ENCODE measurements at regions not wholly inside any gene's neighbourhood (a gene's known extent, or its start where the extent isn't known, plus 50 kb on each side); places are given as distances from the start of the nearest gene placed in this dataset.
A peak's percentile ranks its signal among the peaks of the same experiment; 100 is the strongest.

GRCh38 chr1:56063461-56063860, 515.9 kb downstream of the PLPP3 start:
- Histone ChIP-seq H2BK5ac (ENCODE audit: low read depth, low read length, poor library complexity, severe bottlenecking) (no peak overlapping the region), H4K8ac (ENCODE audit: low read length) (no peak overlapping the region), H3K9me3 (ENCODE audit: control insufficient read depth, low read length) (no peaks in the 10 kb centered on the region), H2AK5ac (ENCODE audit: low read length, severe bottlenecking) (no peak overlapping the region), H3K9ac (ENCODE audit: low read length) (no peak overlapping the region), H2BK15ac (ENCODE audit: low read depth, poor library complexity, severe bottlenecking) (no peak overlapping the region), H2BK120ac (ENCODE audit: low read depth, low read length) (no peak overlapping the region), H3K4me1 (ENCODE audit: control insufficient read depth, insufficient read depth, low read depth, low read length) (no peaks in the 10 kb centered on the region), H3K27me3 (ENCODE audit: control insufficient read depth in 1 of 2, insufficient read depth in 1 of 2, low read length in 2 of 2) (no peaks in the 10 kb centered on the region), H2AFZ (ENCODE audit: low read depth, low read length) (no peak overlapping the region), H3K79me1 (replicated peaks; ENCODE audit: low read length, poor library complexity, severe bottlenecking) (no peaks in the 10 kb centered on the region), H3K4me2 (ENCODE audit: low read length, poor library complexity, severe bottlenecking) (no peak overlapping the region), H2BK12ac (ENCODE audit: low read length in 2 of 2) (no peak overlapping the region), H3K14ac (ENCODE audit: low read length in 2 of 2) (no peak overlapping the region), H3K4me3 (ENCODE audit: insufficient read depth in 1 of 2, low read depth in 1 of 2, low read length in 2 of 2) (no peak overlapping the region), H3K23ac (ENCODE audit: low read length in 2 of 2) (no peak overlapping the region), H3K36me3 (ENCODE audit: control insufficient read depth in 1 of 2, insufficient read depth in 2 of 2, low read depth in 1 of 2, low read length in 2 of 2) (peaks cover 0 to 6% of the 10 kb centered on the region in 2 experiments), H3K4ac (ENCODE audit: low read depth in 1 of 2, low read length in 2 of 2) (no peak overlapping the region), H3K18ac (ENCODE audit: low read depth in 1 of 2, low read length in 2 of 2) (no peak overlapping the region), H3K27ac (ENCODE audit: low read length, poor library complexity, severe bottlenecking) (no peak overlapping the region), H4K91ac (ENCODE audit: low read length) (no peak overlapping the region)
- DNase-seq = no peak
- WGBS = 95% methylated on average over 4 of the region's 4 CpGs

DNA sequence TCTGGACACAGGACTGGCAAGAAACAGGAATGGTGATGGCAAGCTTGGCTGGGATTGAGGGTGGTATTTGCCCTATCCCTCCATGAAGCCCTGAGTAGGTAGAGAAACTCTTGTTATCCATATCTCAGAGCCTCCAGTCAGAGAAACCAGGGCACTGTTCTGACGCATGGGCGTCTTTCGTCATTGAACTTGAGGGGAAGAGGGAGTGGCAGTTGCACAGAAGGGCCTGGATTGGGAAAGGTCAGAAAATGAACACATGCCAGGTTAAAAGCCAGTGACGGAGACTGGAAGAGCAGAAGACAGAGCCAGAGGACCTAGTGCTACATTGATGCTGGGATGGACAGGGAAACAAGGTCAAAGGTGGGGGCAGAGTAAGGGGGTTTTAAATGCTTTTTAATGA, 516.7 kb downstream of the PLPP3 start:
- DNase-seq = no peak
- no peak overlapping the region for H4K8ac ChIP-seq (ENCODE audit: low read length)
- H3K27me3 ChIP-seq (ENCODE audit: control insufficient read depth in 1 of 2, insufficient read depth in 1 of 2, low read length in 2 of 2) = no peaks in the 10 kb centered on the region
- no peaks in the 10 kb centered on the region for H3K9me3 ChIP-seq (ENCODE audit: control insufficient read depth, low read length)
- no peak overlapping the region for H3K18ac ChIP-seq (ENCODE audit: low read depth in 1 of 2, low read length in 2 of 2)
- H2AFZ ChIP-seq (ENCODE audit: low read depth, low read length) = no peak overlapping the region
- H3K14ac ChIP-seq (ENCODE audit: low read length in 2 of 2) = no peak overlapping the region
- no peak overlapping the region for H4K91ac ChIP-seq (ENCODE audit: low read length)
- no peak overlapping the region for H2AK5ac ChIP-seq (ENCODE audit: low read length, severe bottlenecking)
- no peak overlapping the region for H3K4me2 ChIP-seq (ENCODE audit: low read length, poor library complexity, severe bottlenecking)
- no peak overlapping the region for H3K4ac ChIP-seq (ENCODE audit: low read depth in 1 of 2, low read length in 2 of 2)
- peak overlapping the region in 1 of 2 experiments; percentile 47 for H2BK12ac ChIP-seq (ENCODE audit: low read length in 2 of 2)
- no peaks in the 10 kb centered on the region for H3K79me1 ChIP-seq (replicated peaks; ENCODE audit: low read length, poor library complexity, severe bottlenecking)
- H2BK120ac ChIP-seq (ENCODE audit: low read depth, low read length) = no peak overlapping the region
- no peak overlapping the region for H3K9ac ChIP-seq (ENCODE audit: low read length)
- 100% methylated on average over 4 of the region's 4 CpGs for WGBS
- no peak overlapping the region for H2BK5ac ChIP-seq (ENCODE audit: low read depth, low read length, poor library complexity, severe bottlenecking)
- no peak overlapping the region for H3K27ac ChIP-seq (ENCODE audit: low read length, poor library complexity, severe bottlenecking)
- H2BK15ac ChIP-seq (ENCODE audit: low read depth, poor library complexity, severe bottlenecking) = no peak overlapping the region
- H3K36me3 ChIP-seq (ENCODE audit: control insufficient read depth in 1 of 2, insufficient read depth in 2 of 2, low read depth in 1 of 2, low read length in 2 of 2) = peaks cover 0 to 6% of the 10 kb centered on the region in 2 experiments
- no peak overlapping the region for H3K23ac ChIP-seq (ENCODE audit: low read length in 2 of 2)
- H3K4me1 ChIP-seq (ENCODE audit: control insufficient read depth, insufficient read depth, low read depth, low read length) = no peaks in the 10 kb centered on the region
- no peak overlapping the region for H3K4me3 ChIP-seq (ENCODE audit: insufficient read depth in 1 of 2, low read depth in 1 of 2, low read length in 2 of 2)

DNA sequence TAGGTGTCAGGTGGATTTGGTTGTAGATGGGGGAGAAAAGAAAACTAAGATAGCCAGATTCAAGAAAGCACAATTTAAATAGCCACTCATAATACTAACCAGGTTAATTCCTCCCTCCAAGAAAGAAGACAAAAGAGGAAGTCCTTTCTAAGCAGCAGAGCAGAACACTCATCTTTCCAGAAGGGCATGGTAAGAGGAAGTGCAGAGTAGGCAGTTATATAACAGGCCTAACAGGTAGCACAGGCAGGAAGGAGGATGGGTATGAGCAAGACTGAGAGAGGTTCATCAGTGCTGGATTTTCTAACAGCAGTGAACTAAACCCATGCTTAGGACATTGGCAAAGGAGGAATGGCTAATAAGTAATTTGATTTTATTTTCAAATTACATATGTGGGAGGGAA, 517.5 kb downstream of the PLPP3 start:
- no peak overlapping the region for H3K23ac ChIP-seq (ENCODE audit: low read length in 2 of 2)
- H3K27me3 ChIP-seq (ENCODE audit: control insufficient read depth in 1 of 2, insufficient read depth in 1 of 2, low read length in 2 of 2) = no peaks in the 10 kb centered on the region
- DNase-seq = no peak
- no peaks in the 10 kb centered on the region for H3K9me3 ChIP-seq (ENCODE audit: control insufficient read depth, low read length)
- no peak overlapping the region for H2BK120ac ChIP-seq (ENCODE audit: low read depth, low read length)
- H3K4ac ChIP-seq (ENCODE audit: low read depth in 1 of 2, low read length in 2 of 2) = peak overlapping the region in 1 of 2 experiments; percentile 71
- H3K36me3 ChIP-seq (ENCODE audit: control insufficient read depth in 1 of 2, insufficient read depth in 2 of 2, low read depth in 1 of 2, low read length in 2 of 2) = peaks cover 0 to 6% of the 10 kb centered on the region in 2 experiments
- H2BK15ac ChIP-seq (ENCODE audit: low read depth, poor library complexity, severe bottlenecking) = no peak overlapping the region
- no peak overlapping the region for H2BK5ac ChIP-seq (ENCODE audit: low read depth, low read length, poor library complexity, severe bottlenecking)
- peak overlapping the region in 1 of 2 experiments; percentile 31 for H3K14ac ChIP-seq (ENCODE audit: low read length in 2 of 2)
- H3K4me1 ChIP-seq (ENCODE audit: control insufficient read depth, insufficient read depth, low read depth, low read length) = no peaks in the 10 kb centered on the region
- peak overlapping the region in 1 of 2 experiments; percentile 52 for H3K18ac ChIP-seq (ENCODE audit: low read depth in 1 of 2, low read length in 2 of 2)
- no peak overlapping the region for H3K4me3 ChIP-seq (ENCODE audit: insufficient read depth in 1 of 2, low read depth in 1 of 2, low read length in 2 of 2)
- no peak overlapping the region for H2AK5ac ChIP-seq (ENCODE audit: low read length, severe bottlenecking)
- H4K91ac ChIP-seq (ENCODE audit: low read length) = peak overlapping the region; percentile 70
- no peak overlapping the region for H3K27ac ChIP-seq (ENCODE audit: low read length, poor library complexity, severe bottlenecking)
- no peak overlapping the region for H4K8ac ChIP-seq (ENCODE audit: low read length)
- no peak overlapping the region for H3K9ac ChIP-seq (ENCODE audit: low read length)
- H2BK12ac ChIP-seq (ENCODE audit: low read length in 2 of 2) = peak overlapping the region; percentile 18 to 74
- no peak overlapping the region for H3K4me2 ChIP-seq (ENCODE audit: low read length, poor library complexity, severe bottlenecking)
- H3K79me1 ChIP-seq (replicated peaks; ENCODE audit: low read length, poor library complexity, severe bottlenecking) = no peaks in the 10 kb centered on the region
- no peak overlapping the region for H2AFZ ChIP-seq (ENCODE audit: low read depth, low read length)

DNA sequence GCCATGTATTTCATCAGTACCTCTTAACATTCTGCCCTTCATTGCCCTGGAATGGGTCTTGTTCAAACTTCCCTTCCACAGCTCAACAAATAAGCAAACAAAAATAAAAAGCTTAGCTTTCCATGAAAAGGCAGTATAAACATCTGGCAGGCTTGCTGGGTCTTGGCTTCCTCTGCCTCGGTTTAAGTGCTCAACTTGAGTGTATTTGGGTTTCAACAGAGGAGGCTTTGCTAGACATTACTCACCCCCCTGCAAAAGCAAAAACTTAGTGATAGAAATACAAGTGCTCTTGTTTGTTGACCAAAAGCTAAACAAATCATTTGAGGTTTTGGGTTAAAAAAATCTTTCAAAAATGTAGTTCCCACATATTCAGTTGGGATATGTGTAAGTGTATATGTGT, 518.5 kb downstream of the PLPP3 start:
- Histone ChIP-seq H2AK5ac (ENCODE audit: low read length, severe bottlenecking) (no peak overlapping the region), H2AFZ (ENCODE audit: low read depth, low read length) (no peak overlapping the region), H3K4ac (ENCODE audit: low read depth in 1 of 2, low read length in 2 of 2) (no peak overlapping the region), H3K79me1 (replicated peaks; ENCODE audit: low read length, poor library complexity, severe bottlenecking) (no peaks in the 10 kb centered on the region), H3K4me2 (ENCODE audit: low read length, poor library complexity, severe bottlenecking) (no peak overlapping the region), H3K9me3 (ENCODE audit: control insufficient read depth, low read length) (no peaks in the 10 kb centered on the region), H2BK15ac (ENCODE audit: low read depth, poor library complexity, severe bottlenecking) (no peak overlapping the region), H3K36me3 (ENCODE audit: control insufficient read depth in 1 of 2, insufficient read depth in 2 of 2, low read depth in 1 of 2, low read length in 2 of 2) (peaks cover 0 to 6% of the 10 kb centered on the region in 2 experiments), H3K18ac (ENCODE audit: low read depth in 1 of 2, low read length in 2 of 2) (peak overlapping the region in 1 of 2 experiments; percentile 69), H2BK12ac (ENCODE audit: low read length in 2 of 2) (peak overlapping the region in 1 of 2 experiments; percentile 95), H3K14ac (ENCODE audit: low read length in 2 of 2) (no peak overlapping the region), H3K4me1 (ENCODE audit: control insufficient read depth, insufficient read depth, low read depth, low read length) (no peaks in the 10 kb centered on the region), H3K23ac (ENCODE audit: low read length in 2 of 2) (no peak overlapping the region), H2BK120ac (ENCODE audit: low read depth, low read length) (no peak overlapping the region), H4K91ac (ENCODE audit: low read length) (no peak overlapping the region), H4K8ac (ENCODE audit: low read length) (no peak overlapping the region), H3K9ac (ENCODE audit: low read length) (no peak overlapping the region), H3K27me3 (ENCODE audit: control insufficient read depth in 1 of 2, insufficient read depth in 1 of 2, low read length in 2 of 2) (no peaks in the 10 kb centered on the region), H3K4me3 (ENCODE audit: insufficient read depth in 1 of 2, low read depth in 1 of 2, low read length in 2 of 2) (no peak overlapping the region), H3K27ac (ENCODE audit: low read length, poor library complexity, severe bottlenecking) (no peak overlapping the region), H2BK5ac (ENCODE audit: low read depth, low read length, poor library complexity, severe bottlenecking) (no peak overlapping the region)
- WGBS = 0% methylated on average over 1 of the region's 1 CpG
- peak; percentile 89 for DNase-seq
